ENCODE measurements at regions not wholly inside any gene's neighbourhood (a gene's known extent, or its start where the extent isn't known, plus 50 kb on each side); places are given as distances from the start of the nearest gene placed in this dataset.

DNA sequence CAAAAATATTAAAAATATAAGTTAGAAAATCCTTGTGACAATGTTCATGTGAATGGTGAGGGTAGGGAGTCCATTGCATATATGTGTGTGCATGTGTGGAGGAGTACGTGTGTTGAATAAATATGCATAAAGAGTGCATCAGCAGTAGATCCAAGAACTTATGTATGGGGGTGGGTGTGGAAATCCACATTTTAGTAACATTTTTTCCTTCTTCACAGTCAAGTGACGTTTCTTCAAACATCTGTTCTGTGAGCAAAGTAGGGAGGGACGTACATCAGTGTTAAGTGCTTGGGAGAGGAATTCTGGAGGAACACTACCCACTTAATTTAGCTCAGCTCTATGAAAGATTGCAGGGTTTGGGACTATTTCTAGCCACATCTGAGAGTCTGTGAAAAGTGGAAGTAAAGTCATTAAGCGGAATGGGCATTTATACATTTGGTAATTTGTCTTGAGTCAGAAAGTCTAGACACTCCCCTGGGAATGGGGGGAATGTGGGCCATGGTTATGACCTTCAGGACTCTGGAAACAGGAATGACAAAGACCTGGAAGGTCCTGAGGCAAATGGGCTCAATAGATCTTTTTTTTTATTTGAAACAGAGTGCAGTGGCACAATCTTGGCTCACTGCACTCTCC, 156.4 kb upstream of the PLXNC1 start:
- H3K27me3 ChIP-seq (ENCODE audit: insufficient read depth) = no peaks in the 10 kb centered on the region
- no peak for DNase-seq (ENCODE audit: low spot score)
- ATAC-seq = no peak
- H3K4me3 Mint-ChIP-seq = no peak overlapping the region
- no peaks in the 10 kb centered on the region for H3K9me2 ChIP-seq (ENCODE audit: insufficient read depth)
- H2AFZ ChIP-seq = peak overlapping the region; percentile 38; the same call in 1 of the 2 replicates
- H3K79me2 ChIP-seq (replicated peaks; ENCODE audit: insufficient read depth) = no peaks in the 10 kb centered on the region
- no peaks in the 10 kb centered on the region for H3K36me3 Mint-ChIP-seq (ENCODE audit: low read depth)
- no peak overlapping the region for H3K27ac ChIP-seq (ENCODE audit: low read depth)
- peaks cover 6% of the 10 kb centered on the region for H3K27me3 Mint-ChIP-seq (ENCODE audit: insufficient read depth, low read depth, poor library complexity)
- H3K4me3 ChIP-seq = no peak overlapping the region
- no peaks in the 10 kb centered on the region for H4K20me1 ChIP-seq (replicated peaks; ENCODE audit: insufficient read depth)
- H3K4me1 ChIP-seq (ENCODE audit: insufficient read depth) = no peaks in the 10 kb centered on the region; the same call in 1 of the 2 replicates
- no peak for TF ChIP-seq EZH2 (IDR thresholded peaks at IDR 0.05; ENCODE audit: low read depth, unreplicated experiment)
- TF ChIP-seq, protein P1, sequence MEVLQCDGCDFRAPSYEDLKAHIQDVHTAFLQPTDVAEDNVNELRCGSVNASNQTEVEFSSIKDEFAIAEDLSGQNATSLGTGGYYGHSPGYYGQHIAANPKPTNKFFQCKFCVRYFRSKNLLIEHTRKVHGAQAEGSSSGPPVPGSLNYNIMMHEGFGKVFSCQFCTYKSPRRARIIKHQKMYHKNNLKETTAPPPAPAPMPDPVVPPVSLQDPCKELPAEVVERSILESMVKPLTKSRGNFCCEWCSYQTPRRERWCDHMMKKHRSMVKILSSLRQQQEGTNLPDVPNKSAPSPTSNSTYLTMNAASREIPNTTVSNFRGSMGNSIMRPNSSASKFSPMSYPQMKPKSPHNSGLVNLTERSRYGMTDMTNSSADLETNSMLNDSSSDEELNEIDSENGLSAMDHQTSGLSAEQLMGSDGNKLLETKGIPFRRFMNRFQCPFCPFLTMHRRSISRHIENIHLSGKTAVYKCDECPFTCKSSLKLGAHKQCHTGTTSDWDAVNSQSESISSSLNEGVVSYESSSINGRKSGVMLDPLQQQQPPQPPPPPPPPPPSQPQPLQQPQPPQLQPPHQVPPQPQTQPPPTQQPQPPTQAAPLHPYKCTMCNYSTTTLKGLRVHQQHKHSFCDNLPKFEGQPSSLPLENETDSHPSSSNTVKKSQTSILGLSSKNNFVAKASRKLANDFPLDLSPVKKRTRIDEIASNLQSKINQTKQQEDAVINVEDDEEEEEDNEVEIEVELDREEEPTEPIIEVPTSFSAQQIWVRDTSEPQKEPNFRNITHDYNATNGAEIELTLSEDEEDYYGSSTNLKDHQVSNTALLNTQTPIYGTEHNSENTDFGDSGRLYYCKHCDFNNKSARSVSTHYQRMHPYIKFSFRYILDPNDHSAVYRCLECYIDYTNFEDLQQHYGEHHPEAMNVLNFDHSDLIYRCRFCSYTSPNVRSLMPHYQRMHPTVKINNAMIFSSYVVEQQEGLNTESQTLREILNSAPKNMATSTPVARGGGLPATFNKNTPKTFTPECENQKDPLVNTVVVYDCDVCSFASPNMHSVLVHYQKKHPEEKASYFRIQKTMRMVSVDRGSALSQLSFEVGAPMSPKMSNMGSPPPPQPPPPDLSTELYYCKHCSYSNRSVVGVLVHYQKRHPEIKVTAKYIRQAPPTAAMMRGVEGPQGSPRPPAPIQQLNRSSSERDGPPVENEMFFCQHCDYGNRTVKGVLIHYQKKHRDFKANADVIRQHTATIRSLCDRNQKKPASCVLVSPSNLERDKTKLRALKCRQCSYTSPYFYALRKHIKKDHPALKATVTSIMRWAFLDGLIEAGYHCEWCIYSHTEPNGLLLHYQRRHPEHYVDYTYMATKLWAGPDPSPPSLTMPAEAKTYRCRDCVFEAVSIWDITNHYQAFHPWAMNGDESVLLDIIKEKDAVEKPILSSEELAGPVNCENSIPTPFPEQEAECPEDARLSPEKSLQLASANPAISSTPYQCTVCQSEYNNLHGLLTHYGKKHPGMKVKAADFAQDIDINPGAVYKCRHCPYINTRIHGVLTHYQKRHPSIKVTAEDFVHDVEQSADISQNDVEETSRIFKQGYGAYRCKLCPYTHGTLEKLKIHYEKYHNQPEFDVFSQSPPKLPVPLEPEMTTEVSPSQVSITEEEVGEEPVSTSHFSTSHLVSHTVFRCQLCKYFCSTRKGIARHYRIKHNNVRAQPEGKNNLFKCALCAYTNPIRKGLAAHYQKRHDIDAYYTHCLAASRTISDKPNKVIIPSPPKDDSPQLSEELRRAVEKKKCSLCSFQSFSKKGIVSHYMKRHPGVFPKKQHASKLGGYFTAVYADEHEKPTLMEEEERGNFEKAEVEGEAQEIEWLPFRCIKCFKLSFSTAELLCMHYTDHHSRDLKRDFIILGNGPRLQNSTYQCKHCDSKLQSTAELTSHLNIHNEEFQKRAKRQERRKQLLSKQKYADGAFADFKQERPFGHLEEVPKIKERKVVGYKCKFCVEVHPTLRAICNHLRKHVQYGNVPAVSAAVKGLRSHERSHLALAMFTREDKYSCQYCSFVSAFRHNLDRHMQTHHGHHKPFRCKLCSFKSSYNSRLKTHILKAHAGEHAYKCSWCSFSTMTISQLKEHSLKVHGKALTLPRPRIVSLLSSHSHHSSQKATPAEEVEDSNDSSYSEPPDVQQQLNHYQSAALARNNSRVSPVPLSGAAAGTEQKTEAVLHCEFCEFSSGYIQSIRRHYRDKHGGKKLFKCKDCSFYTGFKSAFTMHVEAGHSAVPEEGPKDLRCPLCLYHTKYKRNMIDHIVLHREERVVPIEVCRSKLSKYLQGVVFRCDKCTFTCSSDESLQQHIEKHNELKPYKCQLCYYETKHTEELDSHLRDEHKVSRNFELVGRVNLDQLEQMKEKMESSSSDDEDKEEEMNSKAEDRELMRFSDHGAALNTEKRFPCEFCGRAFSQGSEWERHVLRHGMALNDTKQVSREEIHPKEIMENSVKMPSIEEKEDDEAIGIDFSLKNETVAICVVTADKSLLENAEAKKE (CRISPR knock-in tag; IDR thresholded peaks at IDR 0.05) = no peak
- no peak for TF ChIP-seq ZNF331 (CRISPR knock-in tag; IDR thresholded peaks at IDR 0.05; ENCODE audit: low read depth)
- no peak for TF ChIP-seq CTCF (conservative IDR thresholded peaks at IDR 0.05; ENCODE audit: low read depth in 2 of 2)
- TF ChIP-seq NANOG (IDR thresholded peaks at IDR 0.05; ENCODE audit: borderline replicate concordance) = no peak
- no peak for TF ChIP-seq EZH2phosphoT487 (IDR thresholded peaks at IDR 0.05; ENCODE audit: unreplicated experiment)
- TF ChIP-seq ZNF114 (CRISPR knock-in tag; IDR thresholded peaks at IDR 0.05) = no peak
- no peak for TF ChIP-seq ETS1 (IDR thresholded peaks at IDR 0.05)
- TF ChIP-seq STAT1 (IDR thresholded peaks at IDR 0.05; ENCODE audit: unreplicated experiment) = no peak
- no peak for TF ChIP-seq REST (IDR thresholded peaks at IDR 0.05; ENCODE audit: unreplicated experiment)
- TF ChIP-seq POLR2AphosphoS5 (IDR thresholded peaks at IDR 0.05; ENCODE audit: low read depth) = no peak
- TF ChIP-seq JUNB (IDR thresholded peaks at IDR 0.05; ENCODE audit: unreplicated experiment) = no peak
- TF ChIP-seq CREB1 (CRISPR knock-in tag; IDR thresholded peaks at IDR 0.05; ENCODE audit: low read depth) = no peak
- H3K27ac Mint-ChIP-seq = no peak overlapping the region
- no peaks in the 10 kb centered on the region for H3K36me3 ChIP-seq (ENCODE audit: insufficient read depth)
- H3K9me3 Mint-ChIP-seq = no peaks in the 10 kb centered on the region; the same call in 2 of the 3 replicates
- H3K4me2 ChIP-seq = no peak overlapping the region
- no peaks in the 10 kb centered on the region for H3F3A ChIP-seq (replicated peaks; ENCODE audit: low read depth)
- peaks cover 10% of the 10 kb centered on the region for H3K4me1 Mint-ChIP-seq

Data from GM23338 (cell line).